ENCODE measurements at regions not wholly inside any gene's neighbourhood (a gene's known extent, or its start where the extent isn't known, plus 50 kb on each side); places are given as distances from the start of the nearest gene placed in this dataset.

- H3K4me1 ChIP-seq (ENCODE audit: control insufficient read depth, low read depth, low read length): no peaks in the 10 kb centered on the region
- H3K27me3 ChIP-seq (ENCODE audit: control insufficient read depth, insufficient read depth, low read length): no peaks in the 10 kb centered on the region
Measured at GRCh38 chr13:55493297-55493696, 1647.4 kb upstream of the PRR20A start.

GRCh38 chr13:55497486-55497885 is 1643.2 kb upstream of the PRR20A start:
- Histone ChIP-seq H3K27me3 (ENCODE audit: control insufficient read depth, insufficient read depth, low read length) (no peaks in the 10 kb centered on the region), H3K4me3 (ENCODE audit: low read length) (no peak overlapping the region), H3K36me3 (ENCODE audit: control insufficient read depth, low read depth, low read length) (no peaks in the 10 kb centered on the region), H3K4me1 (ENCODE audit: control insufficient read depth, low read depth, low read length) (no peaks in the 10 kb centered on the region), H3K9ac (ENCODE audit: low read length) (no peak overlapping the region), H3K27ac (ENCODE audit: low read length) (no peak overlapping the region), H3K9me3 (ENCODE audit: control insufficient read depth, low read depth, low read length) (no peaks in the 10 kb centered on the region)

More at GRCh38 chr13:55493297-55493696, 1647.4 kb upstream of the PRR20A start:
- H3K9me3 ChIP-seq (ENCODE audit: control insufficient read depth, low read depth, low read length): no peaks in the 10 kb centered on the region
- H3K4me3 ChIP-seq (ENCODE audit: low read length): no peak overlapping the region
- no peak overlapping the region for H3K9ac ChIP-seq (ENCODE audit: low read length)
- H3K27ac ChIP-seq (ENCODE audit: low read length): no peak overlapping the region
- H3K36me3 ChIP-seq (ENCODE audit: control insufficient read depth, low read depth, low read length): no peaks in the 10 kb centered on the region

- H3K27me3 ChIP-seq (ENCODE audit: control insufficient read depth, insufficient read depth, low read length): no peaks in the 10 kb centered on the region
- peaks cover 6% of the 10 kb centered on the region for H3K9me3 ChIP-seq (ENCODE audit: control insufficient read depth, low read depth, low read length)
- no peak overlapping the region for H3K4me3 ChIP-seq (ENCODE audit: low read length)
- no peaks in the 10 kb centered on the region for H3K36me3 ChIP-seq (ENCODE audit: control insufficient read depth, low read depth, low read length)
- no peak overlapping the region for H3K9ac ChIP-seq (ENCODE audit: low read length)
- H3K4me1 ChIP-seq (ENCODE audit: control insufficient read depth, low read depth, low read length): no peaks in the 10 kb centered on the region
- H3K27ac ChIP-seq (ENCODE audit: low read length): no peak overlapping the region
Measured at GRCh38 chr13:55500694-55501093, 1640.0 kb upstream of the PRR20A start.

GRCh38 chr13:55516610-55517009 is 1624.1 kb upstream of the PRR20A start:
- H3K4me1 ChIP-seq (ENCODE audit: control insufficient read depth, low read depth, low read length): no peaks in the 10 kb centered on the region
- no peak overlapping the region for H3K4me3 ChIP-seq (ENCODE audit: low read length)
- H3K9me3 ChIP-seq (ENCODE audit: control insufficient read depth, low read depth, low read length): no peaks in the 10 kb centered on the region
- H3K36me3 ChIP-seq (ENCODE audit: control insufficient read depth, low read depth, low read length): no peaks in the 10 kb centered on the region
- no peak overlapping the region for H3K9ac ChIP-seq (ENCODE audit: low read length)
- H3K27me3 ChIP-seq (ENCODE audit: control insufficient read depth, insufficient read depth, low read length): no peaks in the 10 kb centered on the region
- H3K27ac ChIP-seq (ENCODE audit: low read length): no peak overlapping the region

GRCh38 chr13:55517312-55517711 is 1623.4 kb upstream of the PRR20A start:
- H3K4me3 ChIP-seq (ENCODE audit: low read length): no peak overlapping the region
- H3K36me3 ChIP-seq (ENCODE audit: control insufficient read depth, low read depth, low read length): no peaks in the 10 kb centered on the region

GRCh38 chr13:55528434-55528833 is 1612.3 kb upstream of the PRR20A start:
- Histone ChIP-seq H3K27ac (ENCODE audit: low read length) (no peak overlapping the region), H3K27me3 (ENCODE audit: control insufficient read depth, insufficient read depth, low read length) (no peaks in the 10 kb centered on the region), H3K4me3 (ENCODE audit: low read length) (no peak overlapping the region), H3K9ac (ENCODE audit: low read length) (no peak overlapping the region), H3K36me3 (ENCODE audit: control insufficient read depth, low read depth, low read length) (no peaks in the 10 kb centered on the region), H3K9me3 (ENCODE audit: control insufficient read depth, low read depth, low read length) (peaks cover 4% of the 10 kb centered on the region), H3K4me1 (ENCODE audit: control insufficient read depth, low read depth, low read length) (no peaks in the 10 kb centered on the region)

More at GRCh38 chr13:55517312-55517711, 1623.4 kb upstream of the PRR20A start:
- Histone ChIP-seq H3K27ac (ENCODE audit: low read length) (no peak overlapping the region), H3K9me3 (ENCODE audit: control insufficient read depth, low read depth, low read length) (no peaks in the 10 kb centered on the region), H3K27me3 (ENCODE audit: control insufficient read depth, insufficient read depth, low read length) (no peaks in the 10 kb centered on the region), H3K9ac (ENCODE audit: low read length) (no peak overlapping the region), H3K4me1 (ENCODE audit: control insufficient read depth, low read depth, low read length) (no peaks in the 10 kb centered on the region)

GRCh38 chr13:55534306-55534705 is 1606.4 kb upstream of the PRR20A start:
- no peak overlapping the region for H3K4me3 ChIP-seq (ENCODE audit: low read length)
- no peaks in the 10 kb centered on the region for H3K27me3 ChIP-seq (ENCODE audit: control insufficient read depth, insufficient read depth, low read length)
- H3K36me3 ChIP-seq (ENCODE audit: control insufficient read depth, low read depth, low read length): peaks cover 6% of the 10 kb centered on the region
- no peaks in the 10 kb centered on the region for H3K4me1 ChIP-seq (ENCODE audit: control insufficient read depth, low read depth, low read length)
- no peak overlapping the region for H3K27ac ChIP-seq (ENCODE audit: low read length)
- H3K9ac ChIP-seq (ENCODE audit: low read length): no peak overlapping the region
- H3K9me3 ChIP-seq (ENCODE audit: control insufficient read depth, low read depth, low read length): peaks cover 8% of the 10 kb centered on the region

GRCh38 chr13:55538424-55538823 is 1602.3 kb upstream of the PRR20A start:
- Histone ChIP-seq H3K4me1 (ENCODE audit: control insufficient read depth, low read depth, low read length) (no peaks in the 10 kb centered on the region), H3K4me3 (ENCODE audit: low read length) (no peak overlapping the region), H3K9ac (ENCODE audit: low read length) (no peak overlapping the region), H3K9me3 (ENCODE audit: control insufficient read depth, low read depth, low read length) (peaks cover 8% of the 10 kb centered on the region), H3K27me3 (ENCODE audit: control insufficient read depth, insufficient read depth, low read length) (no peaks in the 10 kb centered on the region), H3K36me3 (ENCODE audit: control insufficient read depth, low read depth, low read length) (peaks cover 6% of the 10 kb centered on the region), H3K27ac (ENCODE audit: low read length) (no peak overlapping the region)

- Histone ChIP-seq H3K9ac (ENCODE audit: low read length) (no peak overlapping the region), H3K9me3 (ENCODE audit: control insufficient read depth, low read depth, low read length) (peaks cover 5% of the 10 kb centered on the region), H3K27ac (ENCODE audit: low read length) (no peak overlapping the region), H3K27me3 (ENCODE audit: control insufficient read depth, insufficient read depth, low read length) (no peaks in the 10 kb centered on the region), H3K4me3 (ENCODE audit: low read length) (no peak overlapping the region), H3K4me1 (ENCODE audit: control insufficient read depth, low read depth, low read length) (no peaks in the 10 kb centered on the region), H3K36me3 (ENCODE audit: control insufficient read depth, low read depth, low read length) (peaks cover 3% of the 10 kb centered on the region)
Measured at GRCh38 chr13:55543053-55543452, 1597.7 kb upstream of the PRR20A start.

- H3K9ac ChIP-seq (ENCODE audit: low read length): no peak overlapping the region
- no peaks in the 10 kb centered on the region for H3K27me3 ChIP-seq (ENCODE audit: control insufficient read depth, insufficient read depth, low read length)
- no peaks in the 10 kb centered on the region for H3K4me1 ChIP-seq (ENCODE audit: control insufficient read depth, low read depth, low read length)
- H3K4me3 ChIP-seq (ENCODE audit: low read length): no peak overlapping the region
- H3K9me3 ChIP-seq (ENCODE audit: control insufficient read depth, low read depth, low read length): peaks cover 30% of the 10 kb centered on the region
- H3K27ac ChIP-seq (ENCODE audit: low read length): no peak overlapping the region
- peaks cover 25% of the 10 kb centered on the region for H3K36me3 ChIP-seq (ENCODE audit: control insufficient read depth, low read depth, low read length)
Measured at GRCh38 chr13:55550624-55551023, 1590.1 kb upstream of the PRR20A start.

GRCh38 chr13:55553701-55554100 is 1587.0 kb upstream of the PRR20A start:
- H3K9ac ChIP-seq (ENCODE audit: low read length): no peak overlapping the region
- no peaks in the 10 kb centered on the region for H3K27me3 ChIP-seq (ENCODE audit: control insufficient read depth, insufficient read depth, low read length)
- H3K4me1 ChIP-seq (ENCODE audit: control insufficient read depth, low read depth, low read length): no peaks in the 10 kb centered on the region
- H3K9me3 ChIP-seq (ENCODE audit: control insufficient read depth, low read depth, low read length): peaks cover 32% of the 10 kb centered on the region
- peaks cover 25% of the 10 kb centered on the region for H3K36me3 ChIP-seq (ENCODE audit: control insufficient read depth, low read depth, low read length)
- no peak overlapping the region for H3K4me3 ChIP-seq (ENCODE audit: low read length)
- no peak overlapping the region for H3K27ac ChIP-seq (ENCODE audit: low read length)

GRCh38 chr13:55554741-55555140 is 1586.0 kb upstream of the PRR20A start:
- Histone ChIP-seq H3K27me3 (ENCODE audit: control insufficient read depth, insufficient read depth, low read length) (no peaks in the 10 kb centered on the region), H3K4me1 (ENCODE audit: control insufficient read depth, low read depth, low read length) (no peaks in the 10 kb centered on the region), H3K9me3 (ENCODE audit: control insufficient read depth, low read depth, low read length) (peaks cover 32% of the 10 kb centered on the region), H3K27ac (ENCODE audit: low read length) (no peak overlapping the region), H3K9ac (ENCODE audit: low read length) (no peak overlapping the region), H3K4me3 (ENCODE audit: low read length) (no peak overlapping the region), H3K36me3 (ENCODE audit: control insufficient read depth, low read depth, low read length) (peaks cover 25% of the 10 kb centered on the region)
